ENCODE measurements at regions not wholly inside any gene's neighbourhood (a gene's known extent, or its start where the extent isn't known, plus 50 kb on each side); places are given as distances from the start of the nearest gene placed in this dataset.

DNA sequence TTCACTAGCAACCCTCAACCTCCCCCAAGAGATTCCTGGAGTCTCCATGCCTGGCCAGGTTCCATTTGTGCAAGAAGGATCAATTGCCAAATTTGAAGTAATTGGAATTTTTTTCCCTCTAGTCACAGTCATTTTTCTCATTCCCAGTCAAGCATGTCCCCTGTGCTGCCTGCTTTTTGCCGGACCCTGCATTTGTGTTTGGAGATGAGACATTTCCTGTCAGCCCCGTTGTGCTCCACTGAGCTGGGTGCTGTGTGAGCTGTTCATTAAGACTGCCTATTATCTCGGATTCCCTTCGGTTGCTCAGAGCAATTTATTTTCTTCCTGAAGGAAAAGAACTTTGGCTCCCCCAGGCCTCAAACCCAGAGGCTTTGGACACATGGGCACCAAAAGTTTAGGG is 201.0 kb upstream of the NLRP1 start (continued):
- TF ChIP-seq, protein P1, sequence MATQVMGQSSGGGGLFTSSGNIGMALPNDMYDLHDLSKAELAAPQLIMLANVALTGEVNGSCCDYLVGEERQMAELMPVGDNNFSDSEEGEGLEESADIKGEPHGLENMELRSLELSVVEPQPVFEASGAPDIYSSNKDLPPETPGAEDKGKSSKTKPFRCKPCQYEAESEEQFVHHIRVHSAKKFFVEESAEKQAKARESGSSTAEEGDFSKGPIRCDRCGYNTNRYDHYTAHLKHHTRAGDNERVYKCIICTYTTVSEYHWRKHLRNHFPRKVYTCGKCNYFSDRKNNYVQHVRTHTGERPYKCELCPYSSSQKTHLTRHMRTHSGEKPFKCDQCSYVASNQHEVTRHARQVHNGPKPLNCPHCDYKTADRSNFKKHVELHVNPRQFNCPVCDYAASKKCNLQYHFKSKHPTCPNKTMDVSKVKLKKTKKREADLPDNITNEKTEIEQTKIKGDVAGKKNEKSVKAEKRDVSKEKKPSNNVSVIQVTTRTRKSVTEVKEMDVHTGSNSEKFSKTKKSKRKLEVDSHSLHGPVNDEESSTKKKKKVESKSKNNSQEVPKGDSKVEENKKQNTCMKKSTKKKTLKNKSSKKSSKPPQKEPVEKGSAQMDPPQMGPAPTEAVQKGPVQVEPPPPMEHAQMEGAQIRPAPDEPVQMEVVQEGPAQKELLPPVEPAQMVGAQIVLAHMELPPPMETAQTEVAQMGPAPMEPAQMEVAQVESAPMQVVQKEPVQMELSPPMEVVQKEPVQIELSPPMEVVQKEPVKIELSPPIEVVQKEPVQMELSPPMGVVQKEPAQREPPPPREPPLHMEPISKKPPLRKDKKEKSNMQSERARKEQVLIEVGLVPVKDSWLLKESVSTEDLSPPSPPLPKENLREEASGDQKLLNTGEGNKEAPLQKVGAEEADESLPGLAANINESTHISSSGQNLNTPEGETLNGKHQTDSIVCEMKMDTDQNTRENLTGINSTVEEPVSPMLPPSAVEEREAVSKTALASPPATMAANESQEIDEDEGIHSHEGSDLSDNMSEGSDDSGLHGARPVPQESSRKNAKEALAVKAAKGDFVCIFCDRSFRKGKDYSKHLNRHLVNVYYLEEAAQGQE (IDR thresholded peaks at IDR 0.05; ENCODE audit: unreplicated experiment): no peak
- TF ChIP-seq POLR2AphosphoS5 (IDR thresholded peaks at IDR 0.05; ENCODE audit: low read depth): no peak
- TF ChIP-seq ZNF114 (CRISPR knock-in tag; IDR thresholded peaks at IDR 0.05): no peak

GRCh38 chr17:5785867-5786509 is 201.7 kb upstream of the NLRP1 start:
- Mint-ChIP-seq H3K4me3 (no peak overlapping the region), H3K4me1 (peaks cover 4% of the 10 kb centered on the region; the same call in 2 of the 3 replicates), H3K27me3 (ENCODE audit: insufficient read depth, low read depth, poor library complexity) (peaks cover 4% of the 10 kb centered on the region), H3K36me3 (ENCODE audit: low read depth) (0 out of 3 replicates have a peak, but pooled peaks cover 4% of the 10 kb centered on the region), H3K9me3 (peaks cover 12% of the 10 kb centered on the region), H3K27ac (no peak overlapping the region)
- no peaks in the 10 kb centered on the region for H3K36me3 ChIP-seq (ENCODE audit: insufficient read depth)
- no peak overlapping the region for H3K4me2 ChIP-seq
- 0 out of 2 replicates have a peak, but pooled peaks cover 3% of the 10 kb centered on the region for H3K9me2 ChIP-seq (ENCODE audit: insufficient read depth)
- DNase-seq (ENCODE audit: low spot score) (no peak), ATAC-seq (no peak)
- no peak overlapping the region for H3K4me3 ChIP-seq
- no peaks in the 10 kb centered on the region for H3K79me2 ChIP-seq (replicated peaks; ENCODE audit: insufficient read depth)
- H3K27me3 ChIP-seq (ENCODE audit: insufficient read depth): no peaks in the 10 kb centered on the region
- H4K20me1 ChIP-seq (replicated peaks; ENCODE audit: insufficient read depth): no peaks in the 10 kb centered on the region
- H3K4me1 ChIP-seq (ENCODE audit: insufficient read depth): no peaks in the 10 kb centered on the region
- no peak overlapping the region for H3K27ac ChIP-seq (ENCODE audit: low read depth)
- H2AFZ ChIP-seq: no peak overlapping the region
- H3F3A ChIP-seq (replicated peaks; ENCODE audit: low read depth): no peaks in the 10 kb centered on the region
- TF ChIP-seq JUNB (IDR thresholded peaks at IDR 0.05; ENCODE audit: unreplicated experiment): no peak
- no peak for TF ChIP-seq CTCF (conservative IDR thresholded peaks at IDR 0.05; ENCODE audit: low read depth in 2 of 2)
- TF ChIP-seq EZH2 (IDR thresholded peaks at IDR 0.05; ENCODE audit: low read depth, unreplicated experiment): no peak
- TF ChIP-seq ZNF331 (CRISPR knock-in tag; IDR thresholded peaks at IDR 0.05; ENCODE audit: low read depth): no peak
- TF ChIP-seq, protein P1 (IDR thresholded peaks at IDR 0.05; ENCODE audit: unreplicated experiment): no peak
- no peak for TF ChIP-seq ZNF462 (CRISPR knock-in tag; IDR thresholded peaks at IDR 0.05)
